ENCODE measurements at regions not wholly inside any gene's neighbourhood (a gene's known extent, or its start where the extent isn't known, plus 50 kb on each side); places are given as distances from the start of the nearest gene placed in this dataset.
A peak's percentile ranks its signal among the peaks of the same experiment; 100 is the strongest.

GRCh38 chr15:46312133-46312740, 677.4 kb downstream of the SQOR start:
- Histone ChIP-seq H3K9me1 (ENCODE audit: insufficient read depth, low read length) (no peaks in the 10 kb centered on the region), H3K56ac (ENCODE audit: extremely low read depth, insufficient read depth, low read length) (no peak overlapping the region), H2BK5ac (ENCODE audit: low read depth, low read length, poor library complexity, severe bottlenecking) (no peak overlapping the region), H2AK5ac (ENCODE audit: low read depth, low read length) (no peak overlapping the region), H3K14ac (replicated peaks; ENCODE audit: low read depth, low read length) (no peak overlapping the region), H3K4me1 (ENCODE audit: control insufficient read depth, insufficient read depth, low read length) (no peaks in the 10 kb centered on the region), H3K18ac (ENCODE audit: low read depth, low read length) (no peak overlapping the region), H3K27me3 (ENCODE audit: control insufficient read depth, insufficient read depth, low read length) (no peaks in the 10 kb centered on the region), H3K79me1 (ENCODE audit: low read depth in 1 of 2, low read length in 2 of 2) (no peaks in the 10 kb centered on the region), H3K4me3 (ENCODE audit: insufficient read depth, low read depth, low read length) (no peak overlapping the region), H3K9me3 (ENCODE audit: control insufficient read depth, insufficient read depth, low read length) (peaks cover 2% of the 10 kb centered on the region; the same call in 1 of the 2 replicates), H2BK120ac (ENCODE audit: low read depth, low read length) (no peak overlapping the region), H3K36me3 (ENCODE audit: control insufficient read depth, insufficient read depth, low read length) (no peaks in the 10 kb centered on the region), H3K4ac (ENCODE audit: low read depth, low read length) (no peak overlapping the region), H4K5ac (ENCODE audit: low read depth, low read length) (no peak overlapping the region), H2BK15ac (ENCODE audit: low read depth, low read length) (no peak overlapping the region), H2AK9ac (replicated peaks; ENCODE audit: low read depth, low read length, poor library complexity) (no peak overlapping the region), H3K27ac (ENCODE audit: insufficient read depth, low read length) (no peak overlapping the region), H4K91ac (ENCODE audit: insufficient read depth, low read depth, low read length) (no peak overlapping the region), H4K8ac (ENCODE audit: low read depth in 2 of 2, low read length in 2 of 2) (no peak overlapping the region), H3K23ac (ENCODE audit: low read depth, low read length) (no peak overlapping the region), H4K20me1 (ENCODE audit: insufficient read depth, low read length) (no peaks in the 10 kb centered on the region), H3K4me2 (ENCODE audit: low read depth, low read length) (no peak overlapping the region), H2AFZ (replicated peaks; ENCODE audit: low read length, poor library complexity) (no peak overlapping the region), H3K9ac (ENCODE audit: low read depth, low read length) (no peak overlapping the region), H2BK20ac (ENCODE audit: low read depth, low read length) (no peak overlapping the region)
- ATAC-seq (ENCODE audit: low read depth) (peak; percentile 77), DNase-seq (peak; percentile 41)
- BruUV-seq (replicated peaks): no TSS peak
- POLR2A ChIA-PET (ENCODE audit: unreplicated experiment): no interaction called here
- TF ChIP-seq SMC3 (IDR thresholded peaks at IDR 0.05; ENCODE audit: low read depth, low read length): peak; percentile 57
- TF ChIP-seq RAD21 (IDR thresholded peaks at IDR 0.05; ENCODE audit: low read length): peak; percentile 67
- TF ChIP-seq RCOR1 (IDR thresholded peaks at IDR 0.05; ENCODE audit: insufficient replicate concordance, low read length): no peak
- TF ChIP-seq POLR2A (IDR thresholded peaks at IDR 0.05; ENCODE audit: low read depth, low read length): no peak
- peak; percentile 72 for TF ChIP-seq CTCF (conservative IDR thresholded peaks at IDR 0.05; ENCODE audit: low read depth, low read length)
- no peak for TF ChIP-seq CEBPB (IDR thresholded peaks at IDR 0.05; ENCODE audit: low read depth, low read length)
- TF ChIP-seq MXI1 (IDR thresholded peaks at IDR 0.05; ENCODE audit: borderline replicate concordance, low read depth, low read length): no peak
- in situ Hi-C loops (cut with MboI; ENCODE audit: low sequenced_read_pairs): no loop called here
- dilution Hi-C loops (cut with HindIII; ENCODE audit: low sequenced_read_pairs, unreplicated experiment): no loop called here
- CTCF ChIA-PET: interaction anchor here (0.7 to 1.4 kb wide), 5 partner anchors 8 to 223 kb away, joined by 3 to 5 read pairs (median 4); no protein-coding TSS in a partner anchor
- WGBS, 2 experiments (ENCODE audit: extremely low coverage in 2 of 2, insufficient read length in 1 of 2): no CpG with 5 or more reads among the region's 2 CpGs
- intact Hi-C loops (cut with micrococcal nuclease): loop anchor here (1.0 to 5.0 kb wide), 2 partner anchors 220 to 598 kb away; no protein-coding TSS in a partner anchor

Measured in IMR-90 (cell line).